NT2/D1 (cell line): ENCODE measurements at regions not wholly inside any gene's neighbourhood (a gene's known extent, or its start where the extent isn't known, plus 50 kb on each side); places are given as distances from the start of the nearest gene placed in this dataset.

Experiments
- SUZ12 ChIP-seq: IDR thresholded peaks from 2 replicates; pipeline ENCODE4 v1.6.1; 2011; ENCODE audit not compliant: insufficient read length, insufficient read depth; ENCODE audit errors: extremely low read depth
- YY1 ChIP-seq: IDR thresholded peaks from 2 replicates; pipeline ENCODE4 v1.6.1; 2011; ENCODE audit not compliant: insufficient read length, insufficient read depth
- ZNF274 ChIP-seq: IDR thresholded peaks from 2 replicates; pipeline ENCODE4 v1.6.1; 2011; ENCODE audit warnings: mild to moderate bottlenecking, low read depth, low read length

DNA sequence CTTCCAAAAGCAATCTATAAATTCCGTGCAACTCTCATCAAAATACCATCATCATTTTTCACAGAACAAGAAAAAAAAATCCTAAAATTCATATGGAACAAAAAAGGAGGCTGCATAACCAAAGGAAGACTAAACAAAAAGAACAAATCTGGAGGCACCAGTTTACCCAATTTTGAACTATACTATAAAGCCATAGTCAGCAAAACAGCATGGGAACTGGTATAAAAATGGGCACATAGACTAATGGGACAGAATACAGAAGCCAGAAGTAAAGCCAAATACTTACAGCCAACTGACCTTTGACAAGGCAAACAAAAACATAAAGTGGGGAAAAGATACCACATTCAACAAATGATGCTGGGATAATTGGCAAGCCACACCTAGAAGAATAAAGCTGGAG is 753.5 kb upstream of the PABPC4L start:
- TF ChIP-seq ZNF274 (no peak), YY1 (no peak), SUZ12 (no peak)
